BE2C (cell line): ENCODE measurements at regions not wholly inside any gene's neighbourhood (a gene's known extent, or its start where the extent isn't known, plus 50 kb on each side); places are given as distances from the start of the nearest gene placed in this dataset.

Source experiments
- DNase-seq: peaks from one replicate; pipeline ENCODE4 v3.0.0-alpha.2; 2020
- H3K27me3 ChIP-seq: fragments of 250-450 bp; sonication (Bioruptor Pico); 2 replicates; pipeline ENCODE4 v1.5.1; 2020; ENCODE audit warnings: mild to moderate bottlenecking
- H3K36me3 ChIP-seq: fragments of 250-450 bp; sonication (Bioruptor Pico); 2 replicates; pipeline ENCODE4 v1.5.1; 2020; ENCODE audit warnings: mild to moderate bottlenecking
- H3K4me1 ChIP-seq: fragments of 250-450 bp; sonication (Bioruptor Pico); 2 replicates; pipeline ENCODE4 v1.5.1; 2020
- H3K4me3 ChIP-seq: 2 replicates; pipeline ENCODE4 v1.5.1; 2011; ENCODE audit warnings: low read depth, low read length
- H3K9me3 ChIP-seq: fragments of 250-450 bp; sonication (Bioruptor Pico); 2 replicates; pipeline ENCODE4 v1.5.1; 2020
- TF ChIP-seq, protein P1 (sequence below): IDR thresholded peaks from 2 replicates; pipeline ENCODE4 v1.5.1; 2012; ENCODE audit warnings: mild to moderate bottlenecking, low read depth, low read length

- Histone ChIP-seq H3K36me3 (no peaks in the 10 kb centered on the region), H3K4me1 (peaks cover 13% of the 10 kb centered on the region), H3K4me3 (no peak overlapping the region), H3K27me3 (no peaks in the 10 kb centered on the region), H3K9me3 (no peaks in the 10 kb centered on the region)
- peak; percentile 42 for DNase-seq
- TF ChIP-seq, protein P1, sequence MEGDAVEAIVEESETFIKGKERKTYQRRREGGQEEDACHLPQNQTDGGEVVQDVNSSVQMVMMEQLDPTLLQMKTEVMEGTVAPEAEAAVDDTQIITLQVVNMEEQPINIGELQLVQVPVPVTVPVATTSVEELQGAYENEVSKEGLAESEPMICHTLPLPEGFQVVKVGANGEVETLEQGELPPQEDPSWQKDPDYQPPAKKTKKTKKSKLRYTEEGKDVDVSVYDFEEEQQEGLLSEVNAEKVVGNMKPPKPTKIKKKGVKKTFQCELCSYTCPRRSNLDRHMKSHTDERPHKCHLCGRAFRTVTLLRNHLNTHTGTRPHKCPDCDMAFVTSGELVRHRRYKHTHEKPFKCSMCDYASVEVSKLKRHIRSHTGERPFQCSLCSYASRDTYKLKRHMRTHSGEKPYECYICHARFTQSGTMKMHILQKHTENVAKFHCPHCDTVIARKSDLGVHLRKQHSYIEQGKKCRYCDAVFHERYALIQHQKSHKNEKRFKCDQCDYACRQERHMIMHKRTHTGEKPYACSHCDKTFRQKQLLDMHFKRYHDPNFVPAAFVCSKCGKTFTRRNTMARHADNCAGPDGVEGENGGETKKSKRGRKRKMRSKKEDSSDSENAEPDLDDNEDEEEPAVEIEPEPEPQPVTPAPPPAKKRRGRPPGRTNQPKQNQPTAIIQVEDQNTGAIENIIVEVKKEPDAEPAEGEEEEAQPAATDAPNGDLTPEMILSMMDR: no peak
These were observed 245.6 kb upstream of the RGS6 start for GRCh38 chr14:71686677-71687076.

DNA sequence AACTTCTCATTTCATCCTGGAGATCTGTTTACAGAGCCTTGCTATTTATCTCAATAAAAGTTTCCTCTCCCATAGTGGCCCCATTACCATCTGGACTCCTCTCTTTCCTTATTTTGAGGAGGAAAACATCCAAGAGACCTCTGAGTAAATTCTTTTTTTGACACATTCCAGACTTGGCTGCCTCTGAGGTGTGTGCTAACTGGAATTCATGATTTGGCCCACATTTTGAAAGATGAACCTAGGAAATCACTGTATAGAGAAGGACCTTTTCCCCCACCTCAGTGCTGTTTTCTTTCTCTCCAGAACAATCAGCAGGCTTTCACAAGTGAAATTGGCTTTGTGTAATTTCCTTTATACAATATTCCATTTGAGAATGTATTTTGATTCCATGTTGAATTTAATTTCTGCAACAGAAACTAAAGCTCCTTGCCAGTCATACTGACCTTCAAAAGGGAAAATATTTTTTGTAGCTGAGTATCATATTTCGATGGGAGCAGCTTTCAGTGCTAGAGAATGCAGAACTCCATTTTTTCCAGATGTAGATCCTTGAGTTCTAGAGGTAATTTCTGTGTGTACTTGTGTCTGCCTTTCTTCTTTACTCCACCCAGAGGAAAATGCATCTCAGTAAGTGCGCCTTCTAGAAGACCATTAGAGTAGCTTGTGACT lies 244.9 kb upstream of the RGS6 start:
- Histone ChIP-seq H3K9me3 (no peaks in the 10 kb centered on the region), H3K27me3 (no peaks in the 10 kb centered on the region), H3K4me1 (peaks cover 13% of the 10 kb centered on the region), H3K4me3 (no peak overlapping the region), H3K36me3 (no peaks in the 10 kb centered on the region)
- TF ChIP-seq, protein P1: no peak
- DNase-seq: no peak

DNA sequence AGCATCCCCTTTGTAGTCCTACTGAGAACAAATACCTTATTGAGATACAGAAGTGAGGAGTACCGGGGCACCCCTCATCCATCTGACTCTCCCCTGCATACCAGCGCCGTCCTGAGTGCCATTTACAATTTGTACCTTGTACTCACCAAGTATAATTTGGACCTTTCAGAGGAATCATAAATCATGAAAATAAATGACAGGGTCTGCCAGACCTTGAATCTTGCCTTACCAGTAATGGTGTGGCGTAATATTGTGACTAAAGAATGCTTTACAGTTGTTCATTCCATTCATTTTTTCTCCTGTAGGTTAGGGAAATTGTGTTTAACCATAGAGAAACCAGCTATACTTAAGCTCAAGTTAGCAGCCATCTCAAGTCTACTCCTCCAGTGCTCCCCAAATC lies 243.7 kb upstream of the RGS6 start:
- H3K9me3 ChIP-seq: no peaks in the 10 kb centered on the region
- H3K36me3 ChIP-seq: no peaks in the 10 kb centered on the region
- TF ChIP-seq, protein P1: no peak
- DNase-seq: no peak
- H3K4me3 ChIP-seq: no peak overlapping the region
- H3K27me3 ChIP-seq: no peaks in the 10 kb centered on the region
- peaks cover 13% of the 10 kb centered on the region for H3K4me1 ChIP-seq

DNA sequence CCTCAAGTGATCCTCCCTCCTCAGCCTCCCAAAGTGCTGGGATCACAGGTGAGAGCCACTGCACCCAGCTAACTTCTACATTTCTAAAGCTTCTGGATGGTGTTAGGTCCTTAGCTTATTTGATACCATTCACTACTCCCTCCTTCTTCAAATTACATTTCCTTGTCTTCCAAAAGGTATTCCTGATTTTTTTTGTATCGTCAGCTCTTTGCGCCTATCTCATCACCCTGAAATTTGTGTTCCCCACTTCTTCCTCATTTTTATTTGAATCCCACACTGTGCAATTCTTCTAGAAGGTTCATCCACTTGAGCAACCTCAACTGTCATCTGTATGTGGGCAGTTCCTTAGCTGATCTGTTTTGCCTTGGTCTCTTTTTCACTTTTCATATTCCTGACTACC lies 241.8 kb upstream of the RGS6 start:
- TF ChIP-seq, protein P1: no peak
- DNase-seq: no peak

DNA sequence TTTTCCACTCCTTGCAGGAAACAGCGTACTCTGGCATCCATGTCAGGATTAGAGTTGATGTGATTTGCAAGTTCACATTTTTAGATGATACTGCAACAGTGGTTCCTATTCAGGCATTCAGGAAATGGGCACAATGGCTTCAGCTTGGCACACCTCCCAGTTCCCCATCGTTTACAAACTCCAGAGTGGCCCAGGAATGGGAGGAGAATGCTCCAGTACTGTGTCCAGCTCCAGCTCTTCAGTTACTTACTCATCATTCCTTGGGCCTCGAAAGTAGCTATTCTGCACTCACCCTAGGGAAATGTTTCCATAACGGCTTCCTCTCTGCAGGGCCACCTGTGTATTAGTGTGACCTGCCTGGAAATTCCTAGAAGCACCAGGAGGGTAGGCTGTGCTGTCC lies 239.7 kb upstream of the RGS6 start:
- Histone ChIP-seq H3K36me3 (no peaks in the 10 kb centered on the region), H3K4me1 (peaks cover 4% of the 10 kb centered on the region; the same call in 1 of the 2 replicates), H3K4me3 (no peak overlapping the region), H3K27me3 (no peaks in the 10 kb centered on the region), H3K9me3 (no peaks in the 10 kb centered on the region)
- no peak for DNase-seq
- TF ChIP-seq, protein P1: no peak

More for the DNA sequence above, 241.8 kb upstream of the RGS6 start:
- Histone ChIP-seq H3K4me1 (peaks cover 17% of the 10 kb centered on the region), H3K4me3 (no peak overlapping the region), H3K27me3 (no peaks in the 10 kb centered on the region), H3K36me3 (no peaks in the 10 kb centered on the region), H3K9me3 (no peaks in the 10 kb centered on the region)

DNA sequence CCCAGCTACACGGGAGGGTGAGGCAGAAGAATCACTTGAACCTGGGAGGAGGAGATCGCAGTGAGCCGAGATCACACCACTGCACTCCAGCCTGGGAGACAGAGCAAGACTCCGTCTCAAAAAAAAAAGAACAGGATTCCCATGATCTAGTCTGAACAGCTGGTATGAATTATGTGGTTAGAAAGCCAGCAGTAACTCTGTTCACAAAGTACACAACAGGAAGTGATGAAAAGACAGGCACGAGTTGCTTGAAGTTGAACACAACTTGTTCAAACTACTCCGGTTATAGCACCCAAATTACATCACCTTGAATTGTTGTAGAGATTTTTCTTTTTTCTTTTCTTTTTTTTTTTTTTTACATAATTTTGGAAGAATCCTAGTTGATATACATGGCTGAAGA lies 238.8 kb upstream of the RGS6 start:
- Histone ChIP-seq H3K36me3 (no peaks in the 10 kb centered on the region), H3K27me3 (no peaks in the 10 kb centered on the region), H3K9me3 (no peaks in the 10 kb centered on the region), H3K4me3 (no peak overlapping the region), H3K4me1 (peaks cover 4% of the 10 kb centered on the region; the same call in 1 of the 2 replicates)
- no peak for DNase-seq
- TF ChIP-seq, protein P1: no peak
